Heart left ventricle (tissue), 16 donors: ENCODE measurements at regions not wholly inside any gene's neighbourhood (a gene's known extent, or its start where the extent isn't known, plus 50 kb on each side); places are given as distances from the start of the nearest gene placed in this dataset.
A peak's percentile ranks its signal among the peaks of the same experiment; 100 is the strongest.

Source experiments
- ATAC-seq, 4 donors: fragments of 200-7000 bp; cut with Tn5 transposase; one replicate each; pipeline ENCODE4 v1.9.1; 2020 to 2022; ENCODE audit warnings: moderate library complexity in 4 of 4, mild to moderate bottlenecking in 3 of 4, moderate number of reproducible peaks in 1 of 4
- DNase-seq, 5 donors: peaks; one replicate each; pipeline ENCODE4 v3.0.0-alpha.2; 2020
- H3K27ac ChIP-seq, 12 donors: fragments of 200-600 bp; sonication (generic) in 4 of 12; one replicate each; pipeline versions ENCODE4 v1.5.0 to v1.8.0; 2016 to 2022; ENCODE audit warnings: mild to moderate bottlenecking in 2 of 12
- H3K27me3 ChIP-seq, 9 donors: fragments of 200-600 bp; sonication (generic) in 2 of 9; one replicate each; pipeline versions ENCODE4 v1.5.1 to v1.8.0; 2016 to 2022; ENCODE audit warnings: mild to moderate bottlenecking in 3 of 9
- H3K36me3 ChIP-seq, 9 donors: fragments of 200-600 bp; sonication (generic) in 2 of 9; one replicate each; pipeline versions ENCODE4 v1.5.0 to v1.8.0; 2018 to 2022; ENCODE audit warnings: mild to moderate bottlenecking in 2 of 9
- H3K4me1 ChIP-seq, 12 donors: fragments of 200-600 bp; sonication (generic) in 4 of 12; one replicate each; pipeline versions ENCODE4 v1.5.0 to v1.8.0; 2016 to 2022; ENCODE audit warnings: mild to moderate bottlenecking in 3 of 12
- H3K4me3 ChIP-seq, 12 donors: fragments of 200-600 bp; sonication (generic) in 4 of 12; one replicate each; pipeline versions ENCODE4 v1.5.0 to v1.8.0; 2017 to 2022; ENCODE audit warnings: mild to moderate bottlenecking in 9 of 12, moderate library complexity in 4 of 12
- H3K9me3 ChIP-seq, 12 donors: fragments of 200-600 bp; sonication (generic) in 4 of 12; one replicate each; pipeline versions ENCODE4 v1.5.0 to v1.8.0; 2016 to 2022; ENCODE audit warnings: mild to moderate bottlenecking in 1 of 12
- POLR2A ChIP-seq, 2 donors: fragments of 450-650 bp; IDR thresholded peaks; one replicate each; pipeline ENCODE4 v1.6.1; 2017; ENCODE audit warnings: antibody characterized with exemption in 2 of 2, mild to moderate bottlenecking in 2 of 2, moderate library complexity in 2 of 2
- WGBS, 4 donors: extraction: QIAGEN DNeasy Blood & Tissue Kit in 2 of 4; methylation state at CpG; one replicate each; pipeline versions ENCODE4 v1.1.5 to v1.1.7; 2013 to 2018; 5-methylcytosine and 5-hydroxymethylcytosine counted together
- intact Hi-C, 10 donors: fragments of 100-400 bp; cut with DNase I; formaldehyde crosslinking; loops; one replicate each; pipeline versions ENCODE4 v1.11.1 to v1.14.2; 2022
- TF ChIP-seq, protein P1 (sequence below), 12 donors: fragments of 200-600 bp; sonication (generic) in 4 of 12; IDR thresholded peaks; one replicate each; pipeline versions ENCODE4 v1.5.0 to v1.8.0; 2018 to 2022; ENCODE audit warnings: antibody characterized with exemption in 12 of 12, mild to moderate bottlenecking in 5 of 12
- donor health status: ischemic (EF 13 %, LVEDD 7.1; RV severe dilation, severe dysfunction).
- donor health status: healthy with polysubstance abuse.
- donor health status: DM: no; HTN: yes; CAD: no.
- donor health status: DM: no; HTN: no; CAD: no.
- donor health status: ischemic (EF 25% LVEDD 6.9; RV normal size, moderate dysfunction).
- donor health status: ischemic (EF 25% LVEDD 5.7; RV mildly dilated, moderate dysfunction).
- donor health status: healthy.
- donor health status: DM: yes; HTN: yes; CAD: no.
- donor health status: ischemic (EF 35%, LVEDD 5.7; RV mildly dilated, moderate dysfunction).
- donor health status: nonischemic (EF 11% LVEDD 7.7; RV severe dilation, severe dysfunction).
- donor health status: DM: yes; HTN: yes; CAD: no.
- donor health status: PGD.
- donor health status: ischemic (EF 29% LVEDD 5.4; RV normal size, mild dysfunction).
- donor health status: nonischemic (EF 23%, LVEDD 6.1; RV moderate dilation, normal function).

DNA sequence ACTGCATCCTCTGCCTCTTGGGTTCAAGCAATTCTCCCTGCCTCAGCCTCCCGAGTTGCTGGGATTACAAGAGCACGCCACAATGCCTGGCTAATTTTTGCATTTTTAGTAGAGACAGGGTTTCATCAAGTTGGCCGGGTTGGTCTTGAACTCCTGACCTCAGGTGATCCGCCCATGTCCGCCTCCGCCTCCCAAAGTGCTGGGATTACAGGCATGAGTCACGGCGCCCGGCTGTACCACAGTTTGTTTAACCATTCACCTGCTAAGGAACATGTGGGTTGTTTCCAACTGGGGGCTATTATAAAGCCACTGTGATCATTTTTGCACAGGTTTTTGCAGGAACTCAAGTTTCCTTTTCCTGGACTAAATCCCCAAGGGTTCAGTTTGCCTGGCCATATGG, 123.2 kb upstream of the RAP2B start:
- no peaks in the 10 kb centered on the region for H3K27me3 ChIP-seq
- intact Hi-C loops, result loop anchor here in 1 of 10 donors (10.0 kb wide), 1 partner anchor 246 kb away; no protein-coding TSS in a partner anchor
- no peak for TF ChIP-seq POLR2A (IDR thresholded peaks at IDR 0.05)
- TF ChIP-seq, protein P1, sequence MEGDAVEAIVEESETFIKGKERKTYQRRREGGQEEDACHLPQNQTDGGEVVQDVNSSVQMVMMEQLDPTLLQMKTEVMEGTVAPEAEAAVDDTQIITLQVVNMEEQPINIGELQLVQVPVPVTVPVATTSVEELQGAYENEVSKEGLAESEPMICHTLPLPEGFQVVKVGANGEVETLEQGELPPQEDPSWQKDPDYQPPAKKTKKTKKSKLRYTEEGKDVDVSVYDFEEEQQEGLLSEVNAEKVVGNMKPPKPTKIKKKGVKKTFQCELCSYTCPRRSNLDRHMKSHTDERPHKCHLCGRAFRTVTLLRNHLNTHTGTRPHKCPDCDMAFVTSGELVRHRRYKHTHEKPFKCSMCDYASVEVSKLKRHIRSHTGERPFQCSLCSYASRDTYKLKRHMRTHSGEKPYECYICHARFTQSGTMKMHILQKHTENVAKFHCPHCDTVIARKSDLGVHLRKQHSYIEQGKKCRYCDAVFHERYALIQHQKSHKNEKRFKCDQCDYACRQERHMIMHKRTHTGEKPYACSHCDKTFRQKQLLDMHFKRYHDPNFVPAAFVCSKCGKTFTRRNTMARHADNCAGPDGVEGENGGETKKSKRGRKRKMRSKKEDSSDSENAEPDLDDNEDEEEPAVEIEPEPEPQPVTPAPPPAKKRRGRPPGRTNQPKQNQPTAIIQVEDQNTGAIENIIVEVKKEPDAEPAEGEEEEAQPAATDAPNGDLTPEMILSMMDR (IDR thresholded peaks at IDR 0.05), result no peak
- no peaks in the 10 kb centered on the region for H3K9me3 ChIP-seq
- no peak overlapping the region for H3K4me3 ChIP-seq
- peaks cover 0 to 8% (median 0%) of the 10 kb centered on the region in 12 donors for H3K4me1 ChIP-seq
- 54 to 68% (median 57%) methylated on average over 9 of the region's 9 CpGs for WGBS, 4 donors
- ATAC-seq (peak in 1 of 4 donors; percentile 68), DNase-seq (peak in 3 of 5 donors; percentile 16 to 41 (median 37))
- peak overlapping the region in 1 of 12 donors; percentile 14 for H3K27ac ChIP-seq
- H3K36me3 ChIP-seq, result no peaks in the 10 kb centered on the region

GRCh38 chr3:153041181-153041580, 120.8 kb upstream of the RAP2B start:
- H3K27me3 ChIP-seq, result no peaks in the 10 kb centered on the region
- no peak overlapping the region for H3K4me3 ChIP-seq
- peaks cover 0 to 11% (median 0%) of the 10 kb centered on the region in 12 donors for H3K4me1 ChIP-seq
- TF ChIP-seq, protein P1 (IDR thresholded peaks at IDR 0.05), result no peak
- no peak for TF ChIP-seq POLR2A (IDR thresholded peaks at IDR 0.05)
- DNase-seq (no peak), ATAC-seq (no peak)
- no peak overlapping the region for H3K27ac ChIP-seq
- no peaks in the 10 kb centered on the region for H3K9me3 ChIP-seq
- intact Hi-C loops, result loop anchor here (2.0 to 10.0 kb wide), 13 partner anchors 122 to 1211 kb away; partner anchors contain the start of gene RAP2B (in 5 of the 10)
- 93 to 96% (median 94%) methylated on average over 2 of the region's 2 CpGs for WGBS, 4 donors
- H3K36me3 ChIP-seq, result no peaks in the 10 kb centered on the region

- 67 to 96% (median 77%) methylated on average over 1 of the region's 1 CpG for WGBS, 4 donors
- intact Hi-C loops, result loop anchor here (2.0 to 10.0 kb wide), 12 partner anchors 123 to 1210 kb away; partner anchors contain the start of gene RAP2B (in 4 of the 10)
- DNase-seq, result no peak
- Histone ChIP-seq H3K27ac (no peak overlapping the region), H3K9me3 (no peaks in the 10 kb centered on the region), H3K4me3 (no peak overlapping the region), H3K27me3 (no peaks in the 10 kb centered on the region), H3K4me1 (peaks cover 0 to 11% (median 0%) of the 10 kb centered on the region in 12 donors), H3K36me3 (no peaks in the 10 kb centered on the region)
- no peak for TF ChIP-seq POLR2A (IDR thresholded peaks at IDR 0.05)
- TF ChIP-seq, protein P1 (IDR thresholded peaks at IDR 0.05), result no peak
- no peak for ATAC-seq
Measured at GRCh38 chr3:153042088-153042487, 119.9 kb upstream of the RAP2B start.

DNA sequence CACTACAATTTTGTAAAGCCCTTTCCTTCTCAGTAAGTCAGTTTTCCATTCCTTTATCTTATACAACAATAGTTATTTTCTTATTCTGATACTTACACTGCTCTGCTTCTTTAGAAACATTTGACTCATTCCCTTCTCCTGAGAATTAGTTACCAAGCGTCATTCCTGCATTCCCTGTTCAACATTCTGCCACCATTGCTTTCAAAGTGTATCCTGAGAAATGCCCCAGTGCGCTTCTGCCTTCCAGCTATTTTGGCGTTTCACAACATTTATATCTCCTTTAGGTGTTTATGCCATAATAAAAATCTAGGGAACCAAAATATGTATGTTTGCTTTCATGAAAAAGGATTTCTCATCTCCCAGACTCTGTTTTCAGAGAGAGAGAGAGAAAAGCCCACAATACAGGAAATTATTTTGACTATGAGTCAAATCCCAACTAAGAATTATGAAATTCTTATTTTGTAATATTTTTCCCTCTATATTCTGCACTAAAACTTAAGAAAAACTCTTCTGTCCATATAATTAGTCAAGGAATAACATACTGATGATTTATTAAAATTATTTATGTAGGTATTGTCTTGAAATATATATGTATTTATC, 118.2 kb upstream of the RAP2B start:
- no peaks in the 10 kb centered on the region for H3K27me3 ChIP-seq
- no peaks in the 10 kb centered on the region for H3K36me3 ChIP-seq
- H3K9me3 ChIP-seq, result no peaks in the 10 kb centered on the region
- no peak for TF ChIP-seq POLR2A (IDR thresholded peaks at IDR 0.05)
- TF ChIP-seq, protein P1 (IDR thresholded peaks at IDR 0.05), result no peak
- DNase-seq, result no peak
- peaks cover 0 to 11% (median 0%) of the 10 kb centered on the region in 12 donors for H3K4me1 ChIP-seq
- intact Hi-C loops, result loop anchor here (1.0 to 10.0 kb wide), 13 partner anchors 121 to 1208 kb away; partner anchors contain the start of gene RAP2B (in 4 of the 10)
- H3K4me3 ChIP-seq, result peak overlapping the region in 2 of 12 donors; percentile 18 to 43
- peak in 1 of 4 donors; percentile 54 for ATAC-seq
- peak overlapping the region in 1 of 12 donors; percentile 64 for H3K27ac ChIP-seq
- WGBS, 4 donors, result 51 to 79% (median 65%) methylated on average over 3 of the region's 3 CpGs
